Neural progenitor cell (in vitro differentiated cells): ENCODE measurements at regions not wholly inside any gene's neighbourhood (a gene's known extent, or its start where the extent isn't known, plus 50 kb on each side); places are given as distances from the start of the nearest gene placed in this dataset.

Experiments
- EZH2 ChIP-seq: fragments of 200-600 bp; sonication (generic); IDR thresholded peaks from 2 replicates; pipeline ENCODE4 v1.6.1; 2017; ENCODE audit warnings: antibody characterized with exemption, mild to moderate bottlenecking, moderate library complexity
- EZH2phosphoT487 ChIP-seq: fragments of 200-600 bp; sonication (generic); IDR thresholded peaks from 2 replicates; pipeline ENCODE4 v1.6.1; 2017; ENCODE audit warnings: antibody characterized with exemption
- TF ChIP-seq, protein P1 (sequence below): fragments of 200-600 bp; sonication (generic); IDR thresholded peaks from 2 replicates; pipeline ENCODE4 v1.5.1; 2017; ENCODE audit warnings: antibody characterized with exemption, mild to moderate bottlenecking

DNA sequence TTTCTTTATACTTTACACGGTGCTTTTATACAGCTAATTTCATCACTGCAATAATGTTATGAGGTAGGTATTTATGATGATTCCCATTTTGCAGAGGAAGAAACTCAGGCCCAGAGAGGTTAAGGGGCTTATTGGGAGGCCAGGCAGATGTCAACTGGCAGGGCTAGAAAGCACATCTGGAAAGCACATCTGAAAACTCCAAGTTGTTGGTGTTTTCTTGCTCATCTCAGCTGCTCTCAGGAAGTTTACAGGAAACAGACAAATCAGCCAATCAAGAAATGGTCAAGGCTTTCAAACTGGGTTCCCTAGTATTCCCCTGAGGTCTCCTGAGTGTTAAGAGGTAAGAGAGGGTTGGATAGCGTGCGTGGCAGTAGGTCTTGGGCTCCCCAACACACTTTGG, 124.1 kb upstream of the MED13L start:
- TF ChIP-seq, protein P1, sequence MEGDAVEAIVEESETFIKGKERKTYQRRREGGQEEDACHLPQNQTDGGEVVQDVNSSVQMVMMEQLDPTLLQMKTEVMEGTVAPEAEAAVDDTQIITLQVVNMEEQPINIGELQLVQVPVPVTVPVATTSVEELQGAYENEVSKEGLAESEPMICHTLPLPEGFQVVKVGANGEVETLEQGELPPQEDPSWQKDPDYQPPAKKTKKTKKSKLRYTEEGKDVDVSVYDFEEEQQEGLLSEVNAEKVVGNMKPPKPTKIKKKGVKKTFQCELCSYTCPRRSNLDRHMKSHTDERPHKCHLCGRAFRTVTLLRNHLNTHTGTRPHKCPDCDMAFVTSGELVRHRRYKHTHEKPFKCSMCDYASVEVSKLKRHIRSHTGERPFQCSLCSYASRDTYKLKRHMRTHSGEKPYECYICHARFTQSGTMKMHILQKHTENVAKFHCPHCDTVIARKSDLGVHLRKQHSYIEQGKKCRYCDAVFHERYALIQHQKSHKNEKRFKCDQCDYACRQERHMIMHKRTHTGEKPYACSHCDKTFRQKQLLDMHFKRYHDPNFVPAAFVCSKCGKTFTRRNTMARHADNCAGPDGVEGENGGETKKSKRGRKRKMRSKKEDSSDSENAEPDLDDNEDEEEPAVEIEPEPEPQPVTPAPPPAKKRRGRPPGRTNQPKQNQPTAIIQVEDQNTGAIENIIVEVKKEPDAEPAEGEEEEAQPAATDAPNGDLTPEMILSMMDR = no peak
- TF ChIP-seq EZH2 = no peak
- TF ChIP-seq EZH2phosphoT487 = no peak
